ENCODE measurements at regions not wholly inside any gene's neighbourhood (a gene's known extent, or its start where the extent isn't known, plus 50 kb on each side); places are given as distances from the start of the nearest gene placed in this dataset.

DNA sequence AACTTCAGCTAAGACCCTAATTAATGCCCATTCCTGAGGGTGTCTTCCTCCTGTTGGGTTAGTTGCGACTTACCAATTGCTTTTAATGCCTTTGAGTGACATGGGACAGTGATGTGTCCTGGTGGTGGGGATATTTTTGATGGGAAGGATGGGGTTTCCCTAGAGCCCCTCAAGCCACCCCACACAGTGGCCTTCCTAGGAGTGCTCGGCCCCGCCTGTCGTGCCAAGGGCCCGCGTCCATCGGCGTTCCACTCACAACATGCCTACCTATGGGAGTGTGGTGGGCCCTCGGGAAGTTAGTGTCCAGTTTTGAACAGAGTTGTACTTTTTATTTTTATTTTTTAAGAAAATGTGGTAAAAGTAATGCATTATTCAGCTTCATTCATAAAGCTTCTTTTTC, 50.1 kb upstream of the TSPAN2 start:
- FAIRE-seq: no peak

All from colon (tissue), 2 donors.